ENCODE measurements at regions not wholly inside any gene's neighbourhood (a gene's known extent, or its start where the extent isn't known, plus 50 kb on each side); places are given as distances from the start of the nearest gene placed in this dataset.

GRCh38 chr13:80164462-80164861 is 176.5 kb downstream of the SPRY2 start:
- Histone ChIP-seq H3K9me3 (ENCODE audit: control insufficient read depth in 1 of 2, insufficient read depth in 1 of 2, low read length in 2 of 2) (peaks cover 0 to 3% of the 10 kb centered on the region in 2 experiments), H3K4me1 (ENCODE audit: insufficient read depth, low read length) (no peaks in the 10 kb centered on the region), H3K4me3 (ENCODE audit: low read length) (no peak overlapping the region), H3K27me3 (ENCODE audit: control insufficient read depth in 1 of 2, insufficient read depth in 2 of 2, low read length in 2 of 2) (no peaks in the 10 kb centered on the region), H3K27ac (ENCODE audit: low read depth in 1 of 2, low read length in 2 of 2) (no peak overlapping the region), H3K36me3 (ENCODE audit: insufficient read depth, low read length) (no peaks in the 10 kb centered on the region)
- Mint-ChIP-seq H3K4me3 (no peak overlapping the region), H3K9me3 (no peaks in the 10 kb centered on the region), H3K4me1 (ENCODE audit: low read depth) (no peaks in the 10 kb centered on the region), H3K36me3 (ENCODE audit: low read depth) (no peaks in the 10 kb centered on the region), H3K27me3 (no peaks in the 10 kb centered on the region), H3K27ac (no peak overlapping the region)
- no peak for ATAC-seq (ENCODE audit: poor library complexity)
- TF ChIP-seq, protein P1, sequence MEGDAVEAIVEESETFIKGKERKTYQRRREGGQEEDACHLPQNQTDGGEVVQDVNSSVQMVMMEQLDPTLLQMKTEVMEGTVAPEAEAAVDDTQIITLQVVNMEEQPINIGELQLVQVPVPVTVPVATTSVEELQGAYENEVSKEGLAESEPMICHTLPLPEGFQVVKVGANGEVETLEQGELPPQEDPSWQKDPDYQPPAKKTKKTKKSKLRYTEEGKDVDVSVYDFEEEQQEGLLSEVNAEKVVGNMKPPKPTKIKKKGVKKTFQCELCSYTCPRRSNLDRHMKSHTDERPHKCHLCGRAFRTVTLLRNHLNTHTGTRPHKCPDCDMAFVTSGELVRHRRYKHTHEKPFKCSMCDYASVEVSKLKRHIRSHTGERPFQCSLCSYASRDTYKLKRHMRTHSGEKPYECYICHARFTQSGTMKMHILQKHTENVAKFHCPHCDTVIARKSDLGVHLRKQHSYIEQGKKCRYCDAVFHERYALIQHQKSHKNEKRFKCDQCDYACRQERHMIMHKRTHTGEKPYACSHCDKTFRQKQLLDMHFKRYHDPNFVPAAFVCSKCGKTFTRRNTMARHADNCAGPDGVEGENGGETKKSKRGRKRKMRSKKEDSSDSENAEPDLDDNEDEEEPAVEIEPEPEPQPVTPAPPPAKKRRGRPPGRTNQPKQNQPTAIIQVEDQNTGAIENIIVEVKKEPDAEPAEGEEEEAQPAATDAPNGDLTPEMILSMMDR (IDR thresholded peaks at IDR 0.05) = no peak
- intact Hi-C loops (cut with DNase I, micrococcal nuclease) = no loop called here
- ChIA-PET POLR2A (no interaction called here), CTCF (no interaction called here)
- no peak for DNase-seq

DNA sequence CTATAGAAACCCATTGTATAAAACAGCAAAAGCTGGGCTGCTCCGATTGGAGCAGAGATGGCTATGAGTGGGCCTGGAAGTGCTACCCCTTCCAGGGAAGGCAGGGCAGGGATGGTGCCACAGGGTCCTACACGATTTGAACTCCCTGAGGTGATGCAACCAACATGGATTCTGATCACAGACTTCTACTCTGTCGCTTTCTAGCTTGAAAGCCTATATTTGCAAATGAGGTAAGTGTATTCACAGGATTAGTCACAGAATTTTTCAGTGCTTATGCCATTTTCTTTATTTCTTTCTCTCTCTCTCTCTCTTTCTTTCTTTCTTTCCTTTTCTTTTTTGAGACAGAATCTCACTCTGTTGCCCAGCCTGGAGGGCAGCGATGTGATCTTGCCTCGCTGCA is 179.0 kb downstream of the SPRY2 start:
- Histone ChIP-seq H3K27ac (ENCODE audit: low read depth in 1 of 2, low read length in 2 of 2) (no peak overlapping the region), H3K4me1 (ENCODE audit: insufficient read depth, low read length) (no peaks in the 10 kb centered on the region), H3K4me3 (ENCODE audit: low read length) (no peak overlapping the region), H3K27me3 (ENCODE audit: control insufficient read depth in 1 of 2, insufficient read depth in 2 of 2, low read length in 2 of 2) (no peaks in the 10 kb centered on the region), H3K9me3 (ENCODE audit: control insufficient read depth in 1 of 2, insufficient read depth in 1 of 2, low read length in 2 of 2) (peaks cover 0 to 3% of the 10 kb centered on the region in 2 experiments), H3K36me3 (ENCODE audit: insufficient read depth, low read length) (no peaks in the 10 kb centered on the region)
- H3K27me3 Mint-ChIP-seq = no peaks in the 10 kb centered on the region
- ATAC-seq (ENCODE audit: poor library complexity) = no peak
- no peak for DNase-seq
- H3K36me3 Mint-ChIP-seq (ENCODE audit: low read depth) = no peaks in the 10 kb centered on the region
- H3K4me3 Mint-ChIP-seq = no peak overlapping the region
- TF ChIP-seq, protein P1 (IDR thresholded peaks at IDR 0.05) = no peak
- intact Hi-C loops (cut with DNase I, micrococcal nuclease) = no loop called here
- POLR2A ChIA-PET = no interaction called here
- no peaks in the 10 kb centered on the region for H3K4me1 Mint-ChIP-seq (ENCODE audit: low read depth)
- H3K9me3 Mint-ChIP-seq = no peaks in the 10 kb centered on the region
- H3K27ac Mint-ChIP-seq = no peak overlapping the region
- CTCF ChIA-PET = no interaction called here

GRCh38 chr13:80161219-80161618 is 179.7 kb downstream of the SPRY2 start:
- TF ChIP-seq, protein P1 (IDR thresholded peaks at IDR 0.05) = no peak
- Mint-ChIP-seq H3K36me3 (ENCODE audit: low read depth) (no peaks in the 10 kb centered on the region), H3K9me3 (peaks cover 3% of the 10 kb centered on the region), H3K27me3 (no peaks in the 10 kb centered on the region), H3K4me1 (ENCODE audit: low read depth) (no peaks in the 10 kb centered on the region), H3K27ac (no peak overlapping the region), H3K4me3 (no peak overlapping the region)
- intact Hi-C loops (cut with DNase I, micrococcal nuclease) = no loop called here
- ChIA-PET POLR2A (no interaction called here), CTCF (no interaction called here)
- H3K27ac ChIP-seq (ENCODE audit: low read depth in 1 of 2, low read length in 2 of 2) = no peak overlapping the region
- peaks cover 0 to 3% of the 10 kb centered on the region in 2 experiments for H3K9me3 ChIP-seq (ENCODE audit: control insufficient read depth in 1 of 2, insufficient read depth in 1 of 2, low read length in 2 of 2)
- no peaks in the 10 kb centered on the region for H3K36me3 ChIP-seq (ENCODE audit: insufficient read depth, low read length)
- no peak for DNase-seq
- H3K4me1 ChIP-seq (ENCODE audit: insufficient read depth, low read length) = no peaks in the 10 kb centered on the region
- no peaks in the 10 kb centered on the region for H3K27me3 ChIP-seq (ENCODE audit: control insufficient read depth in 1 of 2, insufficient read depth in 2 of 2, low read length in 2 of 2)
- no peak overlapping the region for H3K4me3 ChIP-seq (ENCODE audit: low read length)
- no peak for ATAC-seq (ENCODE audit: poor library complexity)

All from CD4-positive, alpha-beta T cell (primary cell).